H9 (cell line): ENCODE measurements at regions not wholly inside any gene's neighbourhood (a gene's known extent, or its start where the extent isn't known, plus 50 kb on each side); places are given as distances from the start of the nearest gene placed in this dataset.
"Not testable (repeated sequence)": the region's sequence is repeated elsewhere in the genome, so short reads cannot be mapped to it uniquely, and the experiment has no call there.

Source experiments
- DNase-seq: peaks from one replicate; pipeline ENCODE4 v3.0.0-alpha.2; 2017
- H2AFZ ChIP-seq: one replicate; pipeline ENCODE4 v1.6.1; 2013; ENCODE audit warnings: mild to moderate bottlenecking, low read length, control low read depth, moderate library complexity
- H2AK5ac ChIP-seq: 2 replicates; pipeline ENCODE4 v1.6.1; 2013; ENCODE audit warnings: low read length, control low read depth, mixed read lengths; ENCODE audit not compliant: insufficient read length
- H2BK120ac ChIP-seq: one replicate; pipeline ENCODE4 v1.6.1; 2013; ENCODE audit warnings: low read depth, mild to moderate bottlenecking, low read length, control low read depth, inconsistent platforms; ENCODE audit not compliant: poor library complexity, severe bottlenecking
- H2BK12ac ChIP-seq: 2 replicates; pipeline ENCODE4 v1.6.1; 2013; ENCODE audit warnings: low read length, control low read depth, mixed read lengths, low read depth; ENCODE audit not compliant: insufficient read length
- H2BK15ac ChIP-seq: 2 replicates; pipeline ENCODE4 v1.6.1; 2013; ENCODE audit warnings: low read depth, low read length, control low read depth
- H2BK20ac ChIP-seq: one replicate; pipeline ENCODE4 v1.6.1; 2013; ENCODE audit warnings: low read depth, mild to moderate bottlenecking, low read length, control low read depth, inconsistent platforms; ENCODE audit not compliant: poor library complexity, severe bottlenecking
- H2BK5ac ChIP-seq: 2 replicates; pipeline ENCODE4 v1.6.1; 2013; ENCODE audit warnings: low read length, control low read depth, mixed read lengths; ENCODE audit not compliant: insufficient read length
- H3K14ac ChIP-seq: 2 replicates; pipeline ENCODE4 v1.6.1; 2013; ENCODE audit warnings: low read length, control low read depth; ENCODE audit not compliant: insufficient read depth
- H3K18ac ChIP-seq: 2 replicates; pipeline ENCODE4 v1.6.1; 2013; ENCODE audit warnings: low read depth, mild to moderate bottlenecking, mixed read lengths, low read length, control low read depth; ENCODE audit not compliant: insufficient read length
- H3K23ac ChIP-seq: 2 replicates; pipeline ENCODE4 v1.6.1; 2013; ENCODE audit warnings: low read length, control low read depth, mixed read lengths, low read depth; ENCODE audit not compliant: insufficient read length
- H3K23me2 ChIP-seq: 2 replicates; pipeline ENCODE4 v1.6.1; 2013; ENCODE audit warnings: low read depth, mild to moderate bottlenecking, mixed read lengths, low read length, control low read depth; ENCODE audit not compliant: insufficient read length, poor library complexity, severe bottlenecking
- H3K27ac ChIP-seq: 2 replicates; pipeline ENCODE4 v1.5.1; 2013; ENCODE audit warnings: low read length, control low read depth, mixed read lengths, low read depth; ENCODE audit not compliant: insufficient read length
- H3K27me3 ChIP-seq: 2 replicates; pipeline ENCODE4 v1.6.1; 2013; ENCODE audit warnings: low read length, control low read depth, inconsistent platforms; ENCODE audit not compliant: insufficient read depth
- H3K4ac ChIP-seq: 2 replicates; pipeline ENCODE4 v1.6.1; 2013; ENCODE audit warnings: low read depth, mild to moderate bottlenecking, control low read depth, inconsistent platforms, low read length, moderate library complexity
- H3K4me1 ChIP-seq: 2 replicates; pipeline ENCODE4 v1.6.1; 2013; ENCODE audit warnings: low read length, control low read depth, inconsistent platforms; ENCODE audit not compliant: insufficient read depth
- H3K4me2 ChIP-seq: 2 replicates; pipeline ENCODE4 v1.6.1; 2013; ENCODE audit warnings: low read length, control low read depth, mixed read lengths; ENCODE audit not compliant: insufficient read length, insufficient read depth
- H3K56ac ChIP-seq: 2 replicates; pipeline ENCODE4 v1.6.1; 2013; ENCODE audit warnings: low read depth, mild to moderate bottlenecking, mixed read lengths, low read length, control low read depth; ENCODE audit not compliant: insufficient read length
- H3K79me1 ChIP-seq: 2 replicates; pipeline ENCODE4 v1.6.1; 2013; ENCODE audit warnings: low read depth, mild to moderate bottlenecking, moderate library complexity, low read length, control low read depth, inconsistent platforms; ENCODE audit not compliant: insufficient read depth, poor library complexity, severe bottlenecking
- H3K79me2 ChIP-seq: 2 replicates; pipeline ENCODE4 v1.6.1; 2013; ENCODE audit warnings: low read length, control low read depth, inconsistent platforms; ENCODE audit not compliant: insufficient read depth
- H3K9ac ChIP-seq: 2 replicates; pipeline ENCODE4 v1.6.1; 2013; ENCODE audit warnings: low read length, control low read depth, mixed read lengths; ENCODE audit not compliant: insufficient read length; ENCODE audit errors: extremely low read depth
- H3K9me3 ChIP-seq: one replicate; pipeline ENCODE4 v1.6.1; 2013; ENCODE audit warnings: low read depth, low read length, inconsistent platforms; ENCODE audit not compliant: control insufficient read depth
- H3T11ph ChIP-seq: one replicate; pipeline ENCODE4 v1.6.1; 2013; ENCODE audit warnings: mild to moderate bottlenecking, low read length, control low read depth, inconsistent platforms
- H4K20me1 ChIP-seq: one replicate; pipeline ENCODE4 v1.6.1; 2013; ENCODE audit not compliant: control insufficient read depth, insufficient read length, insufficient read depth
- H4K5ac ChIP-seq: 2 replicates; pipeline ENCODE4 v1.6.1; 2013; ENCODE audit warnings: low read depth, mild to moderate bottlenecking, mixed read lengths, low read length, control low read depth; ENCODE audit not compliant: insufficient read length
- H4K8ac ChIP-seq: replicated peaks from 2 replicates; pipeline ENCODE4 v1.6.1; 2013; ENCODE audit warnings: low read length, control low read depth, mixed read lengths, low read depth; ENCODE audit not compliant: insufficient read length
- H4K91ac ChIP-seq: 2 replicates; pipeline ENCODE4 v1.6.1; 2013; ENCODE audit warnings: low read depth, mild to moderate bottlenecking, moderate library complexity, mixed read lengths, low read length, control low read depth; ENCODE audit not compliant: insufficient read length
- H3K27ac Mint-ChIP-seq, 3 experiments: 2 replicates in 2 of 3; 3 replicates in 1 of 3; pipeline ENCODE4 v1.8.0; 2020 to 2021; ENCODE audit warnings: mixed read lengths in 3 of 3, mild to moderate bottlenecking in 1 of 3, moderate library complexity in 1 of 3
- H3K27me3 Mint-ChIP-seq: 2 replicates; pipeline ENCODE4 v1.8.0; 2021; ENCODE audit warnings: low read depth, mild to moderate bottlenecking, moderate library complexity, mixed read lengths
- H3K36me3 Mint-ChIP-seq, 3 experiments: 2 replicates in 2 of 3; 3 replicates in 1 of 3; pipeline ENCODE4 v1.8.0; 2020 to 2021; ENCODE audit warnings: low read depth in 3 of 3, mixed read lengths in 3 of 3; ENCODE audit not compliant: insufficient read depth in 1 of 3
- H3K4me1 Mint-ChIP-seq, 2 experiments: 2 replicates each; pipeline ENCODE4 v1.8.0; 2020; ENCODE audit warnings: mixed read lengths in 2 of 2
- H3K4me3 Mint-ChIP-seq, 2 experiments: 2 replicates in 1 of 2; 3 replicates in 1 of 2; pipeline ENCODE4 v1.8.0; 2020 to 2021; ENCODE audit warnings: mild to moderate bottlenecking in 2 of 2, mixed read lengths in 2 of 2, moderate library complexity in 1 of 2
- H3K9me3 Mint-ChIP-seq, 2 experiments: 2 replicates in 1 of 2; 3 replicates in 1 of 2; pipeline ENCODE4 v1.8.0; 2020; ENCODE audit warnings: mild to moderate bottlenecking in 2 of 2, mixed read lengths in 2 of 2, moderate library complexity in 1 of 2
- CTCF ChIP-seq: fragments of 200-600 bp; sonication (generic); conservative IDR thresholded peaks from 3 replicates; pipeline ENCODE4 v1.8.0; 2021; ENCODE audit warnings: antibody characterized with exemption, mild to moderate bottlenecking
- WGBS: extraction: QIAGEN DNeasy Blood & Tissue Kit; methylation state at CpG from one replicate; pipeline ENCODE4 v1.1.7; 2013; ENCODE audit warnings: missing lambda C conversion rate, low lambda C conversion rate, mixed read lengths; ENCODE audit not compliant: insufficient read length; ENCODE audit errors: extremely low coverage; 5-methylcytosine and 5-hydroxymethylcytosine counted together

GRCh38 chr1:65084066-65084465 lies 63.9 kb upstream of the AK4 start:
- no peak overlapping the region for H3K18ac ChIP-seq
- no peak overlapping the region for H3K9ac ChIP-seq
- H2BK15ac ChIP-seq: no peak overlapping the region
- no peak overlapping the region for H3K4ac ChIP-seq
- no peak overlapping the region for H3K27ac Mint-ChIP-seq
- no peaks in the 10 kb centered on the region for H3K9me3 ChIP-seq
- no peaks in the 10 kb centered on the region for H3K27me3 Mint-ChIP-seq
- H3K4me2 ChIP-seq: no peak overlapping the region
- DNase-seq: no peak
- TF ChIP-seq CTCF: no peak
- H3K4me1 ChIP-seq: no peaks in the 10 kb centered on the region; the same call in 1 of the 2 replicates
- peaks cover 0 to 9% (median 6%) of the 10 kb centered on the region in 3 experiments; a peak in 4 of 7 replicates for H3K36me3 Mint-ChIP-seq
- no peaks in the 10 kb centered on the region for H3K23me2 ChIP-seq
- no peak overlapping the region for H4K8ac ChIP-seq
- no peak overlapping the region for H4K5ac ChIP-seq
- no peak overlapping the region for H3K56ac ChIP-seq
- H4K91ac ChIP-seq: no peak overlapping the region
- no peak overlapping the region for H2BK12ac ChIP-seq
- no peak overlapping the region for H2BK5ac ChIP-seq
- no peak overlapping the region for H3K23ac ChIP-seq
- H2AFZ ChIP-seq: no peak overlapping the region
- WGBS: no CpG with 5 or more reads among the region's 2 CpGs
- no peak overlapping the region for H2AK5ac ChIP-seq
- no peak overlapping the region for H3K27ac ChIP-seq
- no peak overlapping the region for H2BK120ac ChIP-seq
- no peak overlapping the region for H2BK20ac ChIP-seq
- no peak overlapping the region for H3T11ph ChIP-seq
- H3K9me3 Mint-ChIP-seq: peaks cover 6 to 12% of the 10 kb centered on the region in 2 experiments
- H3K79me1 ChIP-seq: no peaks in the 10 kb centered on the region
- no peak overlapping the region for H3K14ac ChIP-seq
- no peaks in the 10 kb centered on the region for H3K79me2 ChIP-seq
- H3K27me3 ChIP-seq: no peaks in the 10 kb centered on the region
- no peak overlapping the region for H3K4me3 Mint-ChIP-seq
- no peaks in the 10 kb centered on the region for H3K4me1 Mint-ChIP-seq
- no peaks in the 10 kb centered on the region for H4K20me1 ChIP-seq

DNA sequence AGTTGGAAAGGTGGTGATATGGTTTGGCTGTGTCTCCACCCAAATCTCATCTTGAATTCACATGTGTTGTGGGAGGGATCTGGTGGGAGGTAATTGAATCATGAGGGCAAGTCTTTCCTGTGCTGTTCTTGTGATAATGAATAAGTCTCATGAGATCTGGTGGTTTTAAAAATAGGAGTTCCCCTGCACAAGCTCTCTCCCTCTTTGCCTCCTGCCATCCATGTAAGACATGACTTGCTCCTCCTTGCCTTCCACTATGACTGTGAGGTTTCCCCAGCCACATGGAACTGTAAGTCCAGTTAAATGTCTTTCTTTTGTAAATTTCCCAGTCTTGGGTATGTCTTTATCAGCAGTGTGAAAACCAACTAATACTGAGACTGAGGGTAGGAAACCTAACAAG lies 60.5 kb upstream of the AK4 start:
- H2AK5ac ChIP-seq, H3K56ac ChIP-seq, H3K27me3 Mint-ChIP-seq, H3K18ac ChIP-seq, H4K5ac ChIP-seq, H2BK15ac ChIP-seq, H3K4me3 Mint-ChIP-seq, H3K9ac ChIP-seq, H2BK20ac ChIP-seq, H3K4me1 Mint-ChIP-seq, H3K14ac ChIP-seq, H3K36me3 Mint-ChIP-seq, H3K27ac ChIP-seq, H3K4me2 ChIP-seq, H4K91ac ChIP-seq, DNase-seq, H3K79me1 ChIP-seq, H4K8ac ChIP-seq, H3K23me2 ChIP-seq, H4K20me1 ChIP-seq, H2BK12ac ChIP-seq, H2AFZ ChIP-seq, H2BK5ac ChIP-seq, H3K4ac ChIP-seq, H2BK120ac ChIP-seq, H3K79me2 ChIP-seq, H3K23ac ChIP-seq, H3K27me3 ChIP-seq, H3K9me3 ChIP-seq, H3K4me1 ChIP-seq, H3T11ph ChIP-seq, H3K27ac Mint-ChIP-seq: not testable (repeated sequence)
- H3K9me3 Mint-ChIP-seq: peaks cover 6 to 12% of the 10 kb centered on the region in 2 experiments
